ENCODE measurements at regions not wholly inside any gene's neighbourhood (a gene's known extent, or its start where the extent isn't known, plus 50 kb on each side); places are given as distances from the start of the nearest gene placed in this dataset.

GRCh38 chr3:40873934-40874699, 325.2 kb upstream of the CTNNB1 start:
- H2AFZ ChIP-seq, result no peak overlapping the region
- H3K4me1 ChIP-seq, result peaks cover 4% of the 10 kb centered on the region
- no peak for TF ChIP-seq CTCF (IDR thresholded peaks at IDR 0.05)
- no peaks in the 10 kb centered on the region for H3K9me3 ChIP-seq (ENCODE audit: control insufficient read depth, low read length)
- no peak overlapping the region for H3K4me3 ChIP-seq (ENCODE audit: low read depth, low read length)
- H3K4me2 ChIP-seq (ENCODE audit: low read length), result no peak overlapping the region
- H3K36me3 ChIP-seq (ENCODE audit: control insufficient read depth, insufficient read depth, low read length), result no peaks in the 10 kb centered on the region
- H3K27ac ChIP-seq, result no peak overlapping the region
- no peak overlapping the region for H3K9ac ChIP-seq
- no peaks in the 10 kb centered on the region for H3K79me2 ChIP-seq
- H3K27me3 ChIP-seq (ENCODE audit: control insufficient read depth, insufficient read depth, low read length), result no peaks in the 10 kb centered on the region

- H2AFZ ChIP-seq, result no peak overlapping the region
- H3K36me3 ChIP-seq (ENCODE audit: control insufficient read depth, insufficient read depth, low read length), result no peaks in the 10 kb centered on the region
- no peak overlapping the region for H3K4me3 ChIP-seq (ENCODE audit: low read depth, low read length)
- H3K79me2 ChIP-seq, result no peaks in the 10 kb centered on the region
- no peak for TF ChIP-seq CTCF (IDR thresholded peaks at IDR 0.05)
- no peaks in the 10 kb centered on the region for H3K27me3 ChIP-seq (ENCODE audit: control insufficient read depth, insufficient read depth, low read length)
- H3K9ac ChIP-seq, result no peak overlapping the region
- H3K4me2 ChIP-seq (ENCODE audit: low read length), result no peak overlapping the region
- H3K9me3 ChIP-seq (ENCODE audit: control insufficient read depth, low read length), result no peaks in the 10 kb centered on the region
- no peak overlapping the region for H3K27ac ChIP-seq
- peaks cover 4% of the 10 kb centered on the region for H3K4me1 ChIP-seq
Observed at GRCh38 chr3:40875581-40875980, 323.7 kb upstream of the CTNNB1 start.

- Histone ChIP-seq H3K79me2 (no peaks in the 10 kb centered on the region), H3K4me1 (peaks cover 4% of the 10 kb centered on the region), H3K9me3 (ENCODE audit: control insufficient read depth, low read length) (no peaks in the 10 kb centered on the region), H3K4me2 (ENCODE audit: low read length) (no peak overlapping the region), H3K36me3 (ENCODE audit: control insufficient read depth, insufficient read depth, low read length) (no peaks in the 10 kb centered on the region), H3K27ac (no peak overlapping the region), H2AFZ (no peak overlapping the region), H3K27me3 (ENCODE audit: control insufficient read depth, insufficient read depth, low read length) (no peaks in the 10 kb centered on the region), H3K4me3 (ENCODE audit: low read depth, low read length) (no peak overlapping the region), H3K9ac (no peak overlapping the region)
- TF ChIP-seq CTCF (IDR thresholded peaks at IDR 0.05), result no peak
Observed at GRCh38 chr3:40876009-40876408, 323.3 kb upstream of the CTNNB1 start.

GRCh38 chr3:40876496-40876895, 322.8 kb upstream of the CTNNB1 start:
- H3K27ac ChIP-seq, result no peak overlapping the region
- H2AFZ ChIP-seq, result no peak overlapping the region

More at GRCh38 chr3:40876496-40876895, 322.8 kb upstream of the CTNNB1 start:
- no peaks in the 10 kb centered on the region for H3K9me3 ChIP-seq (ENCODE audit: control insufficient read depth, low read length)
- no peaks in the 10 kb centered on the region for H3K79me2 ChIP-seq
- no peak overlapping the region for H3K9ac ChIP-seq
- no peaks in the 10 kb centered on the region for H3K36me3 ChIP-seq (ENCODE audit: control insufficient read depth, insufficient read depth, low read length)
- no peaks in the 10 kb centered on the region for H3K27me3 ChIP-seq (ENCODE audit: control insufficient read depth, insufficient read depth, low read length)
- no peak overlapping the region for H3K4me2 ChIP-seq (ENCODE audit: low read length)
- peaks cover 4% of the 10 kb centered on the region for H3K4me1 ChIP-seq
- no peak overlapping the region for H3K4me3 ChIP-seq (ENCODE audit: low read depth, low read length)
- no peak for TF ChIP-seq CTCF (IDR thresholded peaks at IDR 0.05)
